ENCODE measurements at regions not wholly inside any gene's neighbourhood (a gene's known extent, or its start where the extent isn't known, plus 50 kb on each side); places are given as distances from the start of the nearest gene placed in this dataset.

DNA sequence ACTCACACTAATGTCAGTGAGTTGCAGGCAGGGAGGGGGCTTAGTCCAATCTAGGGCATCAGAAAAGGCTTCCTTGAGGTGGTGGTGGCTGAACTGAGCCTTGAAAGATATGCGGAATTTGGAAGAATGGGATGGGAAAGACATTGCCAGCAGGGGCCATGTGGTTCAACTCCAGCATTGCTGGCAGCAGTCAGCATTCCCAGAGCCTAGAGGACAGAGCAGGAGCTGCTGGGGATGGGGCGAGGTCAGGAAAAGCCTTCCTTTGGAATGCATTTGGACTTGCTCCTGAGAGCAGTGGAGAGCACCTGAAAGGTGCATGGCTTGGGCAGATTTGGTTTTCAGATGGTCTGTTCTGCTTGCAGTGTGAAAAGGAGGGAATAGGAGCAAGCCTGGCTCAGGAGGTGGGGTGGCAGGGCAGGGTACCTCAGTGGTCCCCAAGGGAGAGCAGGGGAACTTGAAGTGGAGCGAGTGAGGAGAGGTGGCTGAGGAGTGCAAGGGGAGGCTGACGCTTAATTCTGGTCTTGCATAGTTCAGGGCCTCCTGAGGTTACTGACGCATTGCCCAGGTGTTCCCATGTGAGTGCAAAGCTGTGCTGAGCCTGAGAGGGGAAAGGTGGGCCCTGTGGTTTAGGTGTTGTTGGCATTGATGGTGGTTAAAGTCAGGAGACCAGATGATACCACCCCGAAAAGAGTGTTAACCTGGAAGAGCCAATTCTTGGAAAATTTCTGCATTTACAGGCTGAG is 112.1 kb upstream of the MGAT5 start:
- DNase-seq (ENCODE audit: low read depth in 2 of 2): no peak

GRCh38 chr2:134142341-134142738 is 111.5 kb upstream of the MGAT5 start:
- DNase-seq (ENCODE audit: low read depth in 2 of 2): no peak

DNA sequence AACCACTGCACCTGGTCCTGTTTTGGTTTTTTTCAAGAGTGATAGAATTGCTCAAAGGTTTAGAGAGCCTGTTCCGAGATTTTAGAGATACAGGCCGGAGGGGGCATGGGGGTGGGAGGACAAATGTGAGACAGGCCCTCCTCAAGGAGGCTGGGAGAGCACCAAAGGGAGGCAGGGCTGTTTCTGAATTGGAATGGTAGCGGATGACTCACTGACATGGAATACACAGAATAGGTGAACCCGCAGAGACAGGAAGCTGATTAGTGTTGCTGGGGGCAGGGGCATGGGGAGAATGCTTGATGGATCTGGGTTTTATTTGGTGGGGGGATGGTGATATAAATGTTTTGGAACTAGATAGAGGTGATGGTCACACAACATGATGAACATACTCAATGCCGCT is 111.0 kb upstream of the MGAT5 start:
- no peak for DNase-seq (ENCODE audit: low read depth in 2 of 2)

- DNase-seq (ENCODE audit: low read depth in 2 of 2): no peak
These were observed 110.3 kb upstream of the MGAT5 start for GRCh38 chr2:134143568-134143967.

- no peak for DNase-seq (ENCODE audit: low read depth in 2 of 2)
These were observed 109.7 kb upstream of the MGAT5 start for GRCh38 chr2:134144081-134144596.

GRCh38 chr2:134144651-134145050 is 109.2 kb upstream of the MGAT5 start:
- no peak for DNase-seq (ENCODE audit: low read depth in 2 of 2)

DNA sequence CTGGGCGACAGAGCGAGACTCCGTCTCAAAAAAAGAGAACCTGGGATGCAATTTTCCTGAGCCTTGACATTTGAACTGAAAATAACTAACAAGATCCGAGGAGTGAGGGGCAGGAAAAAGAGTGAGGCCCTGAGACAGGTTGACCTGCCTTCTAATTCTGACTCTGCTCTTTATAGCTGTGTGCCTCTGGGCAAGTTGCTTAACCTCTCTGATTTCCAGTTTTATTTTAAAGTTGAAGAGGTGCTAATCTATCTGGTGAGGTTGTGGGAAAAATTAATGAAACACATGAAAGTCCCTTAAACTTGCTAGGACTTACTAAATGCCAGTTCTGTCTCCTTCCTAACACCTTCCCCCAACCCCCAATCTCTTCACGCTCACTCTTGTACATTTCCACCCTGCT is 108.4 kb upstream of the MGAT5 start:
- DNase-seq (ENCODE audit: low read depth in 2 of 2): no peak

GRCh38 chr2:134146161-134146560 is 107.7 kb upstream of the MGAT5 start:
- DNase-seq (ENCODE audit: low read depth in 2 of 2): no peak

GRCh38 chr2:134146620-134147019 is 107.3 kb upstream of the MGAT5 start:
- DNase-seq (ENCODE audit: low read depth in 2 of 2): no peak

GRCh38 chr2:134148172-134148571 is 105.7 kb upstream of the MGAT5 start:
- DNase-seq (ENCODE audit: low read depth in 2 of 2): no peak

- DNase-seq (ENCODE audit: low read depth in 2 of 2): no peak
These were observed 104.9 kb upstream of the MGAT5 start for GRCh38 chr2:134148843-134149472.

- DNase-seq (ENCODE audit: low read depth in 2 of 2): no peak
These were observed 104.0 kb upstream of the MGAT5 start for GRCh38 chr2:134149904-134150303.

GRCh38 chr2:134150760-134151159 is 103.1 kb upstream of the MGAT5 start:
- DNase-seq (ENCODE audit: low read depth in 2 of 2): no peak

DNA sequence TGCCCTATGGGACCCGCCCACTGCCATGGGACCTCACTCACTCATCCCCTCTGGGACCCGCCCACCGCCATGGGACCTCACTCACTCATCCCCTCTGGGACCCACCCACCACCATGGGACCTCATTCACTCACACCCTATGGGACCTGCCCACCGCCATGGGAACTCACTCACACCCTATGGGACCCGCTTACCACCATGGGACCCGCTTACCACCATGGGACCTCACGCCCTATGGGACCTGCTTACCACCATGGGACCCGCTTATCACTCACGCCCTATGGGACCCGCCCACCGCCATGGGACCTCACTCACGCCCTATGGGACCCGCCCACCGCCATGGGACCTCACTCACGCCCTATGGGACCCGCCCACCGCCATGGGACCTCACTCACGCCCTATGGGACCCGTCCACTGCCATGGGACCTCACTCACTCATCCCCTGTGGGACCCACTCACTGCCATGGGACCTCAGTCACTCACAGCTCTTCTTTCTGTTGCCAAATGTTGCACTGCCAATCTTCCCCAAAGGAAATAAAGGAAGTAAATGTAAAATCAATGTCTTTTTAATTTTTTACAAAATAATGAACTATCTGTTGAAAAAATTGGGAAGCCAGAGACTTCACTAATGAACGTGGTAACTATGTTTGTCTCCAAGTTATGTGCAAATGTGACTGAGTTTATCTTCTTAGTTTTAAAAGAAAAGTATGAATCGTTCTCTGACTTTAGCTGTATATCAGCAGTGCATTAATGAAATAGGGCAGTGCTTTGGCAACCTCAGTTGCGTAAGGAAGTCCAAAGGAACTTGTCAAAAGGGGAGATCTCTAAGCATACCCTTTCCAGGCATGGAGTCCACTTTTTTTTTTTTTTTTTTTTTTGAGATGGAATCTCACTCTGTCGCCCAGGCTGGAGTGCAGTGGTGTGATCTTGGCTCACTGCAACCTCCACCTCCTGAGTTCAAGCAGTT is 101.5 kb upstream of the MGAT5 start:
- DNase-seq (ENCODE audit: low read depth in 2 of 2): no peak

DNA sequence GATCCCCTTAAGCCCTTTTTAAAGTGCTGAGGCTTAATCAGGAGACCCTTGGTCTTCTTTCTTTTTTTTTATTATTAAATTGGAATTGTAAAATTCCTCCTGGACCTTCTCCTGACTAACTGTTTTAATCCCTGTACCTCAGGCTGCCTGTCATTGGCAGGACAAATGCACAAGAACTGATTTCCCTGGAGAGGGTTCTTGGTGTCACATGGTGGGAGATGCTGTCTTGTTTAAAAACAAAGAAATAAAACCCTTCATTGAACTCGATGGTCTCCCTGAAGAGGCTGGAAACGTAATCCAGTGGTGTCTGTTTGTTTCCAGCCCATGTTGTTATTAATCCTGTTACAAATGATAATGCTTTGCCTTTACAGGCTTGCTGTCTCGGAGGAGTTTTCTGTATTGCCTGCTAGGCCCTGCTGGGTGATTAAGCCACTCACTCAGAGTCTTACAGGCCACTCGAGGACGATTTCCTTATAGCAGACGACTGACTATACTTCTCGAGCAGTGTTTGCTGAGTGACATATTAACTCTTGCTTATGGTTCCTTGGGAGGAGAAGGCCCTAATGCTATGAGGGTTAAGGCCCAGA is 100.5 kb upstream of the MGAT5 start:
- DNase-seq (ENCODE audit: low read depth in 2 of 2): no peak

- no peak for DNase-seq (ENCODE audit: low read depth in 2 of 2)
These were observed 99.6 kb upstream of the MGAT5 start for GRCh38 chr2:134154246-134154645.

GRCh38 chr2:134155134-134155533 is 98.7 kb upstream of the MGAT5 start:
- no peak for DNase-seq (ENCODE audit: low read depth in 2 of 2)

GRCh38 chr2:134158295-134158694 is 95.6 kb upstream of the MGAT5 start:
- no peak for DNase-seq (ENCODE audit: low read depth in 2 of 2)

DNA sequence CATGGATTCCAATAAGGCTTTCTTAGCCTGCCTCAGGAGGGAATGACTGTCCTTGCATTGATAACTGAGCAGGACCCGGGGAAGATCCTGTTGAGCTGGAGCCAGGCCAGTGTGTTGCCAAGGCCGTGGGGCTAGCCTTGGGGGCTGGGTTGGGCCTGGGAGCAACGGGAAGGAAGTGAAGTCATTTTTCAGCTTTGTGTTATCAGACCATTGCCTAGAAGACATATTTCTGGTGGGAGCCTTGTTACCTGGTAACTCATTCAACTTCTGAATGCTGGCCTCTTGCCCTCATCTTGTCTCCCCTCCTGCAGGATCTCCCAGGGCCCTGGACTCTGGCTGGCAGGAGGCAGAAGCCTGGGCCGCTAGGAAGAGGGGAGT is 92.7 kb upstream of the MGAT5 start:
- DNase-seq (ENCODE audit: low read depth in 2 of 2): no peak

DNA sequence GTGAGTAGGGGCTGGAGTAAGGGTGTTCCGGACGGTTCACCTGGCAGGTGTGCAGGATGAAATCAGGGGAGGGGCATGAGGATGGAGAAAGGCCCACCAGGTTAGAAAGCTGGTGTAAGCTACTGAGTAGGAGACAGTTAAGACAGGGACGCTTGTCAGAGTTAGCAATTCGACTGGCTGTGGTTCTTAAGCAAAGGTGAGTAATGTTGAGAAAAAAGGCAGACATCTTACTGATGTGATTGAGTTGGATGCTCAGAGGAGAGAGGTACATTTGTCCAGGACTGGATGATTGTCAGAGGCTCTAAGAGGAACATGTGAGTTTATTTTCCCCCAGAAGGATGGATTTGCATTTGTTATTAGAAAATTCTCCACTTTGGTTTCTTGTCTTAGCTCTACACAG is 90.5 kb upstream of the MGAT5 start:
- DNase-seq (ENCODE audit: low read depth in 2 of 2): no peak

GRCh38 chr2:134164306-134164705 is 89.6 kb upstream of the MGAT5 start:
- no peak for DNase-seq (ENCODE audit: low read depth in 2 of 2)

DNA sequence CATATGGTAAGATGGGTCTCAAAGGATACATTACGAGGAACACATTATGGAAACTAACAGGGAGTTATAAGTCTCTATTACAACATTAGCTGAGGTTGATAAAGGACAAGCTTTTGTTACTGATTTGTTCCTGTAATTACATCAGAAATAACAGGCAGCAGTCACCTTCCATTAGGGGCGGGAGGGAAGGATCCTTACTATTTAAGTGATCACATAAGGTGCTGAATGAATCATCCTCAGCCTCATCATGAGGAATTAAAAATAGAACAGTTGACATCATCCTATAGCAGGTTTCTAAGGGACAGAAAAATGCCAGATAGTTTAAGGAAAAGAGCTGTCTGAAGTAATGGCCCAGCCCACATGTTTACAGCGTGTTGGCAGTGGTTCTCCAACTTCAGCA is 86.9 kb upstream of the MGAT5 start:
- DNase-seq (ENCODE audit: low read depth in 2 of 2): no peak

Data from activated CD4-positive, alpha-beta T cell treated with anti-CD3 and anti-CD28 coated beads for 24 hours (primary cell).